Calu3 (cell line): ENCODE measurements at regions not wholly inside any gene's neighbourhood (a gene's known extent, or its start where the extent isn't known, plus 50 kb on each side); places are given as distances from the start of the nearest gene placed in this dataset.

Experiments used
- BruUV-seq: library from RNA; stranded (reverse); fragments of 400-500 nt; replicated peaks from 2 replicates; lab custom pipeline; 2021; lab: Mats Ljungman, UMichigan
- CTCF ChIA-PET: fragments of 300-600 bp; sonication (Branson Sonifier 250); formaldehyde crosslinking; loops from one replicate; lab custom pipeline; 2022; ENCODE audit warnings: antibody characterized with exemption; lab: Charles Lee
- DNase-seq: peaks from one replicate; pipeline ENCODE4 v3.0.0; 2022
- H3K27ac Mint-ChIP-seq: one replicate; pipeline ENCODE4 v1.8.0; 2022; ENCODE audit warnings: mixed read lengths; ENCODE audit not compliant: unreplicated experiment
- H3K27me3 Mint-ChIP-seq: one replicate; pipeline ENCODE4 v1.8.0; 2022; ENCODE audit warnings: mixed read lengths; ENCODE audit not compliant: unreplicated experiment
- H3K36me3 Mint-ChIP-seq: one replicate; pipeline ENCODE4 v1.8.0; 2022; ENCODE audit warnings: mild to moderate bottlenecking, moderate library complexity, mixed read lengths; ENCODE audit not compliant: insufficient read depth, unreplicated experiment
- H3K4me1 Mint-ChIP-seq: one replicate; pipeline ENCODE4 v1.8.0; 2022; ENCODE audit warnings: mild to moderate bottlenecking, low read depth, mixed read lengths; ENCODE audit not compliant: unreplicated experiment
- H3K4me3 Mint-ChIP-seq: one replicate; pipeline ENCODE4 v1.8.0; 2022; ENCODE audit warnings: mild to moderate bottlenecking, low read depth, moderate library complexity, mixed read lengths; ENCODE audit not compliant: unreplicated experiment
- H3K9me3 Mint-ChIP-seq: one replicate; pipeline ENCODE4 v1.8.0; 2022; ENCODE audit warnings: low read depth, mixed read lengths; ENCODE audit not compliant: unreplicated experiment
- intact Hi-C: fragments of 100-400 bp; cut with micrococcal nuclease; formaldehyde crosslinking; loops from one replicate; pipeline ENCODE4 v1.10.0; 2022; ENCODE audit not compliant: unreplicated experiment
- TF ChIP-seq, protein P1 (sequence below): fragments of 200-600 bp; IDR thresholded peaks from one replicate; pipeline ENCODE4 v1.8.0; 2022; ENCODE audit warnings: antibody characterized with exemption; ENCODE audit not compliant: unreplicated experiment

DNA sequence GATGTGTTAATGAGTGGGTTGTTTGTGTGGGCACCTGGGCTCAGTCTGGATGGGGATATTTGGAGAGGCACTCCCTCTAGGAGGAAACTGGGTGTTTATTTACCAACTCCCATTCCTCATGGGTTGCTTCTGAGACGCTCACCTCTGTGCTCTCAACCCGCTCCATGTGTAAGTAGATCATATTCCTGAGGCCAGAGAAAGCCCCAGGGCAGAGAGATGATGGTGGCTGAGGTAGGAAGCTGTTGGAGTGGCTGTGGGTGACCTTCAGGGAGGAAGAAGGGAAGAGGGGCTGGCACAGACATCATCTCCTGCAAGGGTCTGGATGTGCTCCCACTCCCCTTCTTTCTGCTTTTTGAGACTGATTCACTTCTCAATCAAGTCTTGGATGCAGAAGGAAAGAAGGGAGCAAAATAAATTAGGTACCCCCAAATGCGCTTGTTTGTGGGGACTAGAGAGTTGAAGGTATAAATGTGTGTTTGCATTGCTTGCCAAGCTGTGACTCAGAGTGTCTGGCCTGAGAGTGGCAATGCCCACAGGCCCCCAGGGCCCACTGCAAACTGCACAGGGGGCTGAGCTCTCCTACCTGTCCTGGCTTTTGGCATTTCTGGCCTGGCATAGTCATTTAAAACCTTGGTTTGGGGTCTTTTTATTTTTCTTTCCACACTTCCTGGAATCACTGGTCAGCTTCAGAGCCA is 57.2 kb upstream of the TNP1 start:
- Mint-ChIP-seq H3K4me3 (no peak overlapping the region), H3K9me3 (peaks cover 2% of the 10 kb centered on the region), H3K27ac (no peak overlapping the region), H3K36me3 (peaks cover 5% of the 10 kb centered on the region), H3K4me1 (no peaks in the 10 kb centered on the region), H3K27me3 (no peaks in the 10 kb centered on the region)
- intact Hi-C loops = no loop called here
- CTCF ChIA-PET = interaction anchor here (0.9 kb wide), 1 partner anchor 224 kb away, joined by 3 read pairs; no protein-coding TSS in a partner anchor
- DNase-seq = no peak
- TF ChIP-seq, protein P1, sequence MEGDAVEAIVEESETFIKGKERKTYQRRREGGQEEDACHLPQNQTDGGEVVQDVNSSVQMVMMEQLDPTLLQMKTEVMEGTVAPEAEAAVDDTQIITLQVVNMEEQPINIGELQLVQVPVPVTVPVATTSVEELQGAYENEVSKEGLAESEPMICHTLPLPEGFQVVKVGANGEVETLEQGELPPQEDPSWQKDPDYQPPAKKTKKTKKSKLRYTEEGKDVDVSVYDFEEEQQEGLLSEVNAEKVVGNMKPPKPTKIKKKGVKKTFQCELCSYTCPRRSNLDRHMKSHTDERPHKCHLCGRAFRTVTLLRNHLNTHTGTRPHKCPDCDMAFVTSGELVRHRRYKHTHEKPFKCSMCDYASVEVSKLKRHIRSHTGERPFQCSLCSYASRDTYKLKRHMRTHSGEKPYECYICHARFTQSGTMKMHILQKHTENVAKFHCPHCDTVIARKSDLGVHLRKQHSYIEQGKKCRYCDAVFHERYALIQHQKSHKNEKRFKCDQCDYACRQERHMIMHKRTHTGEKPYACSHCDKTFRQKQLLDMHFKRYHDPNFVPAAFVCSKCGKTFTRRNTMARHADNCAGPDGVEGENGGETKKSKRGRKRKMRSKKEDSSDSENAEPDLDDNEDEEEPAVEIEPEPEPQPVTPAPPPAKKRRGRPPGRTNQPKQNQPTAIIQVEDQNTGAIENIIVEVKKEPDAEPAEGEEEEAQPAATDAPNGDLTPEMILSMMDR = no peak
- BruUV-seq = no TSS peak

- Mint-ChIP-seq H3K27me3 (no peaks in the 10 kb centered on the region), H3K4me3 (no peak overlapping the region), H3K9me3 (peaks cover 2% of the 10 kb centered on the region), H3K4me1 (no peaks in the 10 kb centered on the region), H3K27ac (no peak overlapping the region), H3K36me3 (peaks cover 5% of the 10 kb centered on the region)
- DNase-seq = no peak
- intact Hi-C loops = no loop called here
- CTCF ChIA-PET = no interaction called here
- TF ChIP-seq, protein P1 = no peak
- BruUV-seq = no TSS peak
These were observed 55.8 kb upstream of the TNP1 start for GRCh38 chr2:216915557-216916150.

DNA sequence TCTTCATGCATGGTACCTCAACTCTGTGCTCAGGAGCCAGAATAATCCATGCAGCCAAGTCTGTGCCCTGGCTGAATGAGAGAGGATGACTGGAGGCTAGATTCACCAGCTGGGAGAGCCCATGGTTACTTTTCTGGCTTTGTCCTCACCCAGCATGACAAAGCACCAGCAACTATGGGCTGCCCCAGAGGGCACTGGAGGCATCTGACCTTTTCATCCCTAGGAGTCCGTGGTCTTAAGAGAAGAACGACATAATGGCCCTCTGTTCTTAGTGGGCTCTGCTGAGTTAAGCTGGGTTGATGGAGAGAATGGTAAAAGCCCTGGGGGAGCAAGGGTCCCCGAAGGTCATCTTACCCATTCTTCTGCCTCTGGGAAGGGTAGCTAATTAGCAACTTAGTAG is 54.6 kb upstream of the TNP1 start:
- BruUV-seq = no TSS peak
- CTCF ChIA-PET = no interaction called here

DNA sequence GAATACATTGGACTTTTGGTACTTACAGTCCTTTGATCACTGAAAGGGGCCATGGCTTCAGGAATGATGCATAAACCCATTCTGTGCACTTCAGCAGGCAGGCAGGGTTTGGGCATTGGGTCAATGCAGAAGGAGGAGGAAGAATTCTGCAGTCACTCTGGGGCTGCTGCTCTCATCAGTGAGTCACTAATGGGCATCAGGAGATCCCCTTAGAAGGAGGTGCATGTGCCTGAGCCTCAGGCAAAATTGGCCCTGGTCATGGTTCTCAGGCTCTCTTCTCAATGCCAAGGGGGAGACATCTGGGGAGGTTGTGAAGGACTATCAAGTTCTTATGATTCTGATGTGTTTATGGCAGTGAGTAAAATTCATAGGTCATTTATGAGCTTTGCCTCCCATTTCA is 52.0 kb upstream of the TNP1 start:
- no peaks in the 10 kb centered on the region for H3K9me3 Mint-ChIP-seq
- CTCF ChIA-PET = no interaction called here
- intact Hi-C loops = no loop called here
- no peaks in the 10 kb centered on the region for H3K36me3 Mint-ChIP-seq
- H3K27ac Mint-ChIP-seq = no peak overlapping the region
- TF ChIP-seq, protein P1 = no peak
- DNase-seq = no peak
- H3K4me1 Mint-ChIP-seq = no peaks in the 10 kb centered on the region
- no peaks in the 10 kb centered on the region for H3K27me3 Mint-ChIP-seq
- H3K4me3 Mint-ChIP-seq = no peak overlapping the region
- no TSS peak for BruUV-seq

More for the DNA sequence above, 54.6 kb upstream of the TNP1 start:
- peaks cover 2% of the 10 kb centered on the region for H3K9me3 Mint-ChIP-seq
- peaks cover 4% of the 10 kb centered on the region for H3K36me3 Mint-ChIP-seq
- TF ChIP-seq, protein P1 = no peak
- intact Hi-C loops = no loop called here
- H3K27ac Mint-ChIP-seq = no peak overlapping the region
- no peak overlapping the region for H3K4me3 Mint-ChIP-seq
- H3K27me3 Mint-ChIP-seq = no peaks in the 10 kb centered on the region
- DNase-seq = no peak
- no peaks in the 10 kb centered on the region for H3K4me1 Mint-ChIP-seq
